ENCODE measurements at regions not wholly inside any gene's neighbourhood (a gene's known extent, or its start where the extent isn't known, plus 50 kb on each side); places are given as distances from the start of the nearest gene placed in this dataset.

DNA sequence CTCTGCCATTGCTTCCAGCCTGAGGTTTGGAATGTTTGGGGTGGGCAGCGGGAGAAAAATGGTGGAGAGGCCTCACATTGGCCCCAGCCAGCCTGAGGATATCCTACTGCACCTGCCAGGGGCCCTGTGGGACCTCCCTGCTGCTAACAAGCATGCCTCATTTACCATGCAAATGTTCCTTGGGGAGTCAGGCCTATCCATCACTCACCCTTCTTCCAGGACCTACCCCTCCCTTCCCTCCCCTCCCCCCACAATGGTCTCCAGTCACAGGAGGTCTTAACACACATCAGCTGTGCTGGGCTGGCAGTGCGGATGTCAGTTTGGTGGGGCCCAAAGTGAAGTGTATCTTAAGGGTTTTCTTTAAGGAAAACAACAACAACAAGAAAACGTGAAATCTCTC is 139.2 kb downstream of the SHOX start:
- Mint-ChIP-seq H3K4me3 (ENCODE audit: low read depth) (no peak overlapping the region), H3K27me3 (peaks cover 14% of the 10 kb centered on the region), H3K4me1 (ENCODE audit: low read depth) (no peaks in the 10 kb centered on the region), H3K27ac (no peak overlapping the region), H3K36me3 (ENCODE audit: insufficient read depth) (no peaks in the 10 kb centered on the region), H3K9me3 (ENCODE audit: low read depth) (peaks cover 7% of the 10 kb centered on the region)
- TF ChIP-seq, protein P1, sequence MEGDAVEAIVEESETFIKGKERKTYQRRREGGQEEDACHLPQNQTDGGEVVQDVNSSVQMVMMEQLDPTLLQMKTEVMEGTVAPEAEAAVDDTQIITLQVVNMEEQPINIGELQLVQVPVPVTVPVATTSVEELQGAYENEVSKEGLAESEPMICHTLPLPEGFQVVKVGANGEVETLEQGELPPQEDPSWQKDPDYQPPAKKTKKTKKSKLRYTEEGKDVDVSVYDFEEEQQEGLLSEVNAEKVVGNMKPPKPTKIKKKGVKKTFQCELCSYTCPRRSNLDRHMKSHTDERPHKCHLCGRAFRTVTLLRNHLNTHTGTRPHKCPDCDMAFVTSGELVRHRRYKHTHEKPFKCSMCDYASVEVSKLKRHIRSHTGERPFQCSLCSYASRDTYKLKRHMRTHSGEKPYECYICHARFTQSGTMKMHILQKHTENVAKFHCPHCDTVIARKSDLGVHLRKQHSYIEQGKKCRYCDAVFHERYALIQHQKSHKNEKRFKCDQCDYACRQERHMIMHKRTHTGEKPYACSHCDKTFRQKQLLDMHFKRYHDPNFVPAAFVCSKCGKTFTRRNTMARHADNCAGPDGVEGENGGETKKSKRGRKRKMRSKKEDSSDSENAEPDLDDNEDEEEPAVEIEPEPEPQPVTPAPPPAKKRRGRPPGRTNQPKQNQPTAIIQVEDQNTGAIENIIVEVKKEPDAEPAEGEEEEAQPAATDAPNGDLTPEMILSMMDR (IDR thresholded peaks at IDR 0.05; ENCODE audit: unreplicated experiment): no peak
- no peak for DNase-seq (ENCODE audit: low spot score, unreplicated experiment)

DNA sequence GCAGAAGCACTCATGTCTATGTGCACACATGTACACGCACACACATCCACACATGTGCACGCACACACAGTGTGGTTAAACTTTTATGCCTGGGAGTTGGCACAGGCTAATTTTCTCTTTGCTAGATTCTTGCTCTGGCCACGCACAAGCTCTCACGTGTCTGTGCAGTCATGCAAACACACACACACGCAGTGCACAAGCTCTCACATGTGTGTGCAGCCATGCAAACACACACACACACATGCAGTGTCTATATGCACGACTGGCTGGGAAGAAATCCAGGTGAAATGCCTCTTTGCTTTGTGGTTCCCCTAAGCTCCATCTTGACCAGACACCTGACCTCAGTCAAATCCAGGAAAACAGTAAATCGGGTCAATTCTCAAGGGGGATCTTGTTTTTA is 138.0 kb downstream of the SHOX start:
- Mint-ChIP-seq H3K27ac (no peak overlapping the region), H3K9me3 (ENCODE audit: low read depth) (peaks cover 7% of the 10 kb centered on the region), H3K27me3 (peaks cover 4% of the 10 kb centered on the region), H3K36me3 (ENCODE audit: insufficient read depth) (no peaks in the 10 kb centered on the region), H3K4me3 (ENCODE audit: low read depth) (no peak overlapping the region), H3K4me1 (ENCODE audit: low read depth) (no peaks in the 10 kb centered on the region)
- no peak for DNase-seq (ENCODE audit: low spot score, unreplicated experiment)
- TF ChIP-seq, protein P1 (IDR thresholded peaks at IDR 0.05; ENCODE audit: unreplicated experiment): no peak

DNA sequence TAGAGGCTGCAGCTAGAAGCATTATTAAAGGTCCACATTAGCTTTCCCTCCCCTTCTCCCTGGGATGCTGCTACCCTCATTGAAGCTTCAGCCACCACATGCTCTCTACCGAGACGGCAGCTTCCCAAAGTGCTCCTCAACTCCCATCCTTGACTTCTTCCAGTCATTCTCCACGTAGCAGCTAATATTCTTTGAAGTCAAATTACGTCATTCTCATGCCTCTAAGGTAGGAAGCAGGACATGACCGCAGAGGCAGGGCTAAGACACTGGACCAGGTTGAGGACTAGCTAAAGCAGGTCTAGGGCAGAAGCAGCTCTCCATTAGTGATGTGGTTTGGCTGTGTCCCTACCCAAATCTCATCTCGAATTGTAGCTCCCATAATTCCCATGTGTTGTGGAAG is 128.3 kb downstream of the SHOX start:
- Mint-ChIP-seq H3K36me3 (ENCODE audit: insufficient read depth) (no peaks in the 10 kb centered on the region), H3K9me3 (ENCODE audit: low read depth) (peaks cover 3% of the 10 kb centered on the region), H3K27ac (no peak overlapping the region), H3K27me3 (peaks cover 56% of the 10 kb centered on the region), H3K4me1 (ENCODE audit: low read depth) (no peaks in the 10 kb centered on the region), H3K4me3 (ENCODE audit: low read depth) (no peak overlapping the region)
- no peak for DNase-seq (ENCODE audit: low spot score, unreplicated experiment)
- TF ChIP-seq, protein P1 (IDR thresholded peaks at IDR 0.05; ENCODE audit: unreplicated experiment): no peak

DNA sequence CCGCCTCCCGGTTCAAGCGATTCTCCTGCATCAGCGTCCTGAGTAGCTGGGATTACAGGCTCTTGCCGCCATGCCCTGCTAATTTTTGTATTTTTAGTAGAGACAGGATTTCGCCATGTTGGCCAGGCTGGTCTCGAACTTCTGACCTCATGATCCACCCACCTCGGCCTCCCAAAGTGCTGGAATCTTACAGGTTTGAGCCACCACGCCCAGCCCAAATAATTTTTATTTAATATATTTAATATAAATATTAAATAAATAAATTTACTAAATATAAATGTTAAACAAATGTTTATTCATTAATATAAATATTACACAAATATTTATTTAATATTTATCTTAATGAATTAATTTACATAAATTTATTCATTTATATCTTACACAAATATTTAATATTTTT is 120.2 kb downstream of the SHOX start:
- no peaks in the 10 kb centered on the region for H3K9me3 Mint-ChIP-seq (ENCODE audit: low read depth)
- TF ChIP-seq, protein P1 (IDR thresholded peaks at IDR 0.05; ENCODE audit: unreplicated experiment): no peak
- no peak overlapping the region for H3K27ac Mint-ChIP-seq
- H3K4me3 Mint-ChIP-seq (ENCODE audit: low read depth): no peak overlapping the region
- DNase-seq (ENCODE audit: low spot score, unreplicated experiment): no peak
- H3K4me1 Mint-ChIP-seq (ENCODE audit: low read depth): no peaks in the 10 kb centered on the region
- no peaks in the 10 kb centered on the region for H3K36me3 Mint-ChIP-seq (ENCODE audit: insufficient read depth)
- H3K27me3 Mint-ChIP-seq: peaks cover 7% of the 10 kb centered on the region

DNA sequence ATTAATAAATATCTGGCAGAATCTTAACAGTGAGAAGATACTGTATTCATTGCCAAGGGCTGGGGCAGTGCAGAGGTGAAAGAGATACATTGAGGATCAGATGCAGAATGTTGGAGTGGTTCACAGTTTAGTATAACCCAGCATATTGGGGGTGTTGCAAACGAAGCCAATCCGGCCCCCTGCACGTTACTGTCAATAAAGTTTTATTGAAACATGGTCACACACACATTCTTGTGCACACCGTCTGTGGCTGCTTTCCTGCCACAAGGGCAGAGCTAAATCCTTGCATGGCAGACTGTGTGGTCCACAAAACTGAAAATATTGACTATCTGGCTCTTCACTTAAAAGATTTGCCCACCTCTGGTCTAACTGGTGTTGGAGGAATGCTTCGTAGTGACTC is 119.7 kb downstream of the SHOX start:
- Mint-ChIP-seq H3K4me3 (ENCODE audit: low read depth) (no peak overlapping the region), H3K9me3 (ENCODE audit: low read depth) (no peaks in the 10 kb centered on the region), H3K27ac (no peak overlapping the region), H3K27me3 (peaks cover 10% of the 10 kb centered on the region), H3K4me1 (ENCODE audit: low read depth) (no peaks in the 10 kb centered on the region), H3K36me3 (ENCODE audit: insufficient read depth) (no peaks in the 10 kb centered on the region)
- no peak for DNase-seq (ENCODE audit: low spot score, unreplicated experiment)
- TF ChIP-seq, protein P1 (IDR thresholded peaks at IDR 0.05; ENCODE audit: unreplicated experiment): no peak
